ENCODE measurements at regions not wholly inside any gene's neighbourhood (a gene's known extent, or its start where the extent isn't known, plus 50 kb on each side); places are given as distances from the start of the nearest gene placed in this dataset.
"Not testable (repeated sequence)": the region's sequence is repeated elsewhere in the genome, so short reads cannot be mapped to it uniquely, and the experiment has no call there.

DNA sequence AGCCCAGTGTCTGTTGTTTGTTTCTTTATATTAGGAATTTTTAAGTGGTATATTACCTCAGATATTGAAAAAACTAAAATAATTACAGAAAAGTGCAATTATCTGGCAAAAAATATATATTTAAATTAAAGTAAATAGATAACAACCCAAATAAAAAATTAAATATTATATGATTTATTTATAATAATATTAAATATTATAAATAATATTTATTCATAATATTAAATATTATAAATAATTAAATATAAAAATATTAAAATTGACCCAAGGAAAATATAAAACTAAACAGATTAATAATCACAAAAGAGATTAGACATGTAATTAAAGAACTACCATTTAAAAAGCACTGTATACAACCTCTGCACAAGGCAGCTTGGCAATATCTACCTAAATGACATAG lies 331.9 kb upstream of the POGK start:
- DNase-seq: no peak

DNA sequence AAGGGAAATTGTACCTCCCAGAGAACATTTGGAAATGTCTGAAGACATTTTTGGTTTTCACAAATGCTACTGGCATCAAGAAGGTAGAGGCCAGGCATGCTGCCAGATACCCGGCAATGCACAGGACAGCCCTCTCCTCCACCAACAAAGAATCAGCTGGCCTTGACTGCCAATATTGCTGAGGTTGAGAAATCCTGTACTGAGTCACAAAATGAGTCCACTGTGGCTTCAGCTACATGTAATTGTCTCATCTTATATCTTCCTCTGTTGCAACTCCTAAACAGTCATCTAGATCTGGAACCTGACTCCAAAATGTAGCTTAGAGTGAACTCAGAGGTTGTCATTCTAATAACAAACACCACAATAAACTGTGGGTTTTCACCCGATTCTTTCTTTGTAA lies 327.5 kb upstream of the POGK start:
- no peak for DNase-seq

DNA sequence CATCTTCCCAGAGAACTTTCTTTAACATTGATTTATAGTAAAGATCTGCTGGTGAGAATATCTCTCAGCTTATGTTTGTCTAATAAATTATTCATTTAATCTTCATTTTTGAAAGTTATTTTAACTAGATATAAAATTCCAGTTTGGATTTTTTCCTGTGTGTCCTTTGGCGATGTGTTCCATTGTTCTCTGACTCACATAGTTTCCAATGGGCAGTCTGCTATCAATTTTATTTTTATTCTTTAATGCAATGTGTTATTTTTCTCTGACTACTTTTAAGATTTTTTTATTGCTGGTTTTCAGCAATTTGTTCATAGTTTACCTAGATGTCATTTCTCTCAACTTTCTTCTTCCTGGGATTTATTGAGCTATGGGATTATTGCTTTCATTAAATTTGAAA lies 325.2 kb upstream of the POGK start:
- DNase-seq: no peak

DNA sequence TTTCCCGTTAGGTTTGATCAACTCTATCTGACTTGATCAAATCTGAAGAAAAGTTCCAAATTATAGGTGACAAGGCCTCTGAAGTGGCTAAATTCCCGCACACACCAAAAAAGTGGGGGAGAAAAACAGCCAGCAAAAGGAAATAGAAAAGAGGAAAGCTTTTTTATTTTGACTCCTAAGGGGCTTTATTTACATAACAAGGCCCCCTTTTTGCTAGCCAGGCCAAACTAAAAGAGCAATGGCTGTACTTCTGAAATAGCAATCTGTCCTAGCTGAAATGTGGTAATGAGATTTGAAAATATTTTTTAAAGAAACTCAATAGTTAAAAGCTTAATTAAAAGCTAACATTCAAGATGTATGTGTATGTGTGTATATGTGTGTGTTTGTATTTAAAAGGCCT lies 311.5 kb upstream of the POGK start:
- no peak for DNase-seq

DNA sequence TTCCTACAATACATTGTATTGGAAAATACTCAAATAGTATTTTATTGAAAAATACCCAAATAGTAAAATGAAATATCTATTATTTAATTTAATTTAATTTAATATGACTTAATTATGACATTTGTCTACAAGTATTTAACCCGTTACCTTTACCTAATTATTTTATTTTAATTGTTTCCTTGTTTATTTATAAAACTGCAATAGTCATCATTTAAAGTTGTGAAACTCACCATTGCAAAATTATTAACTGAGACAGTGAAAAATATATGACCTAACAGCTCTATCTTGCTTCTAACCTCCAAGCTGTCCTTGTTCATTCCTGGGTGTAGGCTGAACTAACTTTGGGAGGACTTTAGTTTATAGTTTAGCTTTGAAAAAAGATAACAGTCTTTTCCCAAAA lies 300.6 kb upstream of the POGK start:
- no peak for DNase-seq

DNA sequence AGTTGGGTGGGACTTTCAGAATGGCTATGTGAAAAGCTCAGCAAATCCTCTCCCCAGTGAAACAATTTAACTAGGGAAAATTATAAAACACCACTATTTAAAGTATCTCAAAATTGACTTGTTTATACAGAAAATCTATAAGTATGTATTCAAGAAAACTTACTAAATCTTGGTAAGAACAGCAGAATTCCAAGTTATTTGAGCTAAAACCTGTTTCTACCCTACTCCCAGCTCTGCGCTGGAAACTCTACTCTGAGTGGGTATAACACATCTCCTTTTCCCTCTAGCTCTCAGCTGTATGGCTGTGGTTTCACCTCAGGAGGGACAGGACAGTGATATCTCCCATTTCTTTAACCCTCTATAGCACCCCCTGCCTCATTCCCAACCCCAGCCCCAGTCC lies 295.2 kb upstream of the POGK start:
- DNase-seq: no peak

DNA sequence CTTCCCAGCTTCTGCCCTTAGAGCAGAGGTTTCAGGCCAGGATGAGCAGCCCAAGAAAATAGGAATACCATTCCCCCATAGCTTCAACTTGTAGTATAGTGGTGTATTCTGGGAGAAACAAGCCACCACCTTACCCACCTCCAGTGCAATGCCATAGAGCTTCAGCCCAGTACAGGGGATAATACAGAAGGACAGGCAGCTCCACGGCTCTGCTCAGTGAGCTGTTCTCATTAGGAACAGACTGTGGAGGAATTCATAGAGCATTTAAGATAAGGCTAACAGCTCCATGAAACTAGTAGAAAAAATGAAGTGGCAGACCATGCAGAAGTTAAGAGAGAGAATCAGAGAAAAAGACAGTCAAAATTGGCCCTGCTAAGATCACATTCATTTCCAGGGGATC lies 294.7 kb upstream of the POGK start:
- DNase-seq: no peak

DNA sequence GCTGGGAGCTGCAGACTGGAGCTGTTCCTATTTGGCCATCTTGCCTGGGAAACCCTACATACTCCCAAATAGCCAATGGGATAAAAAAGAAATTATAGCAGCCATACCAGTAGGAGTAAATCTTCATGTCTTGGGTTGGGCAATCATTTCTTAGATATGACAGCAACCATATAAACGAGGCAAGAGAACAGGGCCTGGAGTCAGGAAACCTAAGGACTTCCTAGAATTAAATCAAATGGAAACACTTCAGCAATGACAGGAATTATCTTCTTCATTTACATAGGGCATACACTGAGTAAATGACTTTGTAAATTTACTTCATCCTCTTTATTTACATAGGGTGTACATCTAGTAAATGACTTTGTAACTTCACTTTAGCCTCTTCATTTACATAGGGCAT lies 286.6 kb upstream of the POGK start:
- no peak for DNase-seq

DNA sequence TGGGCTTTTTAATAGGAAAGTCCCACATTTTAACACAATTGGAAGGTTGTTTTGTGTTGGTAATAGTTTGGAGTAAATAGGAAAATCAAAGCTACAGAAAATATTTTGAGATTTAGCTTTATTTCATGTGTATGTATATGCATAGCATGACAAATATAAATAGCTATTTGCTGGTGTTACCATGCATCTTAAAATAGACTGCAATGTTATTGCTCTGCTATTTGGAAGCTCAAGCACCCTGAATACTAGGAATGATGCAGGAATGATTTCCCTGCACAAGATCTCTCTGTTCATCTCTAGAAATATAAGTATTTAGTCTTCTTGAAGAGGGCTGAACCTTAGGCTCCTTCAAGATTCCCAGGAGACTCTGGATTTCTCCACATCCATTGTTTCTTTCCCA lies 268.3 kb upstream of the POGK start:
- DNase-seq: no peak

DNA sequence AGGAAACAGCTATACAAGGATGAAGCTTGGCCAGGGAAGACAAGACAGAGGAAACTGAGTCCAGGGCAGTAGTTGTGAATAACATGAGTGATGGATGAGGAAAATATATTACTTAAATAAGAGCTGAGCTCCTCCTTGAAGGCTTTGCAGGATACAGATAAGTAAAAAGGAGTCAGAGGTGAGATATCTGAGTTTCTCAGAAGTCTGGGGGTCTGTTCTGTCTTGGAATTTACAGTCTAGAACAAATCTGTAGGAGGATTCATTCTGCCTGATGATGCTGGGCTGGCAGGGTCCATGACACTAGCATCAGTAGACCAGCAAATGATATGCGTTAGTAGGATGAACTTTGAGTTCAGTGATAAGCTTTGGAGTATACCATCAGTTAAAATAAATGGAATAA lies 266.1 kb upstream of the POGK start:
- no peak for DNase-seq

DNA sequence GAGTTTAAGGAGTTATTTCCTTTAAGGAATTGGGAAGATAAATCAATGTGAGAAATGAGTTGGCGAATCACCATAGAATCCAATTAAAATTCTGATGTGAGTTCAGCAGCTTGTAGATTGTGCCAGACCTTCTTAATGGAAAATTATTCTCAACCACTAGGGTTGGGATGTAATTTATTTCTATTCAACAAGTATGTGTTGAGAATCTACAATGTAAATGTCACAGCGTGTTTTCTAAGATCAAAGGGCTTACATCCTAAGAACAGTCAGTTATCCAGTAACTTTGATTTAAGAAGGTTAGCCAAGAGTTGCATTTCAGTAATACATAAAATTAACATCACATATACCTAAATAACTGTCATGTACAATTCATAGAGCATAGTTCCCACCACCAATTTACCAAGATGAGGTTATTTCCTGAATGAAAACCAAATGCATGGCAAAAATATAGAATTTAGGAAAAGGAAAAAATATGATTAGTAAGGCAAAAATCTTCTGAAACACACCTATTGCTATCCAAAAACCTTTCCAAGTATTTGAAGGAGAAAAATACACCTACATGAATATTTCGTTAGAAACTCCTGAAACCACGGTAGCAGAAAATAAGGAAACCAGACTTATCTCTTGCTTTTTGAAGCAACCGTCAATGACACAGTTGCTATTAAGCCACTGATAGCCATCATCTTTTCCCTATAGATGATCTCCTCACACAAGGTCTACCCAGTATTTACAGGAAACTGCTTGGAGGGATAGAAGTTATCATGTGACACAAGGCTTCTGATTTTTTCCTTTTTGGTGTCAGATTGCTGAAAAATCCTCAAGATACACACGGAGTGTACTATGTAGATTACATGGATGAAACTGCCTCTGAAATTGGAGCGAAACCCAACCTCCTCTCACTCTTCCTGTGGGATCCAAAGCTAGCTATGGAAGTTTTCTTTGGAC lies 259.4 kb upstream of the POGK start:
- DNase-seq: no peak

DNA sequence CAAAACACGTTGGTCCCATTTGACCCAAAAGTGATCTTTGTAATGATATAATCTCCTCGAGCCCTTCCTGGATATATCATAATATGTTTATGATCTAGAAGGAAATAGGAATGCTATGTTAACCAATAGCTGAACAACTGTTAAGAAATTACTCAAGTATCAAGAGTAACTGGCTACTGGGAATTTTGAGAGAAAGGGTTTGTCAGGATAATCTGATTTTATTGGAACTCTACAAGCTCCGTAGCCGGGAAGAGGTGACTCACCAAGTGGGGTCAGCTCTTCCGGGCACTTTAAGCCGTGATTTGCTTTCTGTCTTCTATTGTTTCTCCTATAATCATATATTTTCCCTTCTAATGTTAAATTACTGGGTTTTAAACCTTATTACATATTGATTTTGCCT lies 250.5 kb upstream of the POGK start:
- no peak for DNase-seq

DNA sequence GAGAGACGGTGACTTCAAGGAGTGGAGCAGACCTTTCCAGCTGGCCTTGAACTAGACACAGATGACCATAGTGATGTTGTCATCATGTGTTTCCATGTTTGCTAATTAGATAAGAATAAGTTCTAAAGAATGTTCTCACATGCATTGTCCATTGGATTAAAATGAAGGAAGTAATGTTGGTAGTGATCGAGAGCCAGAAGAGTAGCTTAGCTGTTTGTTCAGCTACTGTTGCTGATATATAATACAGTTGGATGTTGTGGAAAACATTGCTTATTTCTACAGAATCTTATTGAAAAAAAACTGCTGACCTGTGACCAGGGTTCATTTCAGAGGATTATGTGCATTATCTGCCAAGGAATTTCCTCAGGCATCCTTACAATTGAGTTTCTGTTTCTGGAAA lies 249.1 kb upstream of the POGK start:
- DNase-seq: no peak

DNA sequence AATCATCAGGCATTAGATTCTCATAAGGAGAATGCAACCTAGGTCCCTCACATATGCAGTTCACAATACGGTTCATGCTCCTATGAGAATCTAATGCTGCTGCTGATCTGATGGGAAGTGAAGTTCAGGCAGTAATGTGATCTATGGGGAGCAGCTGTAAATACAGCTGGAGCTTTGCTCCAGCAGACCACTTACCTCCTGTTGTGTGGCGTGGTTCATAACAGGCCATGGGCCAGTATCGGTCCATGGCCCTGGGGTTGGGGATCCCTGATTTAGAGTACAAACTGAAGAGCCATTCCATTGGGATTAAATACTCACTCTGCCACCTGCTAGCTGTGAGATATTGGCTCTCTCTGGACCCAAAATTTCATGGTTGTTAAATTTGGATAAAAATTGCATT lies 244.6 kb upstream of the POGK start:
- DNase-seq: no peak

DNA sequence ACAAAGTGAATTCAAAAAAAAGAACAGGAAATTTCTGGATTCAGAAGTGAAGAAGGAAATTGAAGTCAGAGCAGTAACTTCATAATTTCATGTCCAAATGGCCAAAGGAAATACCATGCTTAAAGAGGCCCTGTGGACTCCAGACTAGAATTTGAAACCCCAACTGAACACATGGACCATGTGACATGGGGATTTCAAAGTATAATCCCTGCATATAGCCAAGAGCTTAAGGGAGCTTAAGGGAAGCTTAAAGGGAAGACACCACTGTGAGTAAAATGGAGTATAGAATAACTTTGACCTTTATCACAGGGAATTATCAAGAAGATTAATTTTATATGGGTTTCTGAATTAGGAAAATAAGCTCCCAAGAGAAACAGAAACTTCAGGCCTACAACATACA lies 241.8 kb upstream of the POGK start:
- DNase-seq: no peak

DNA sequence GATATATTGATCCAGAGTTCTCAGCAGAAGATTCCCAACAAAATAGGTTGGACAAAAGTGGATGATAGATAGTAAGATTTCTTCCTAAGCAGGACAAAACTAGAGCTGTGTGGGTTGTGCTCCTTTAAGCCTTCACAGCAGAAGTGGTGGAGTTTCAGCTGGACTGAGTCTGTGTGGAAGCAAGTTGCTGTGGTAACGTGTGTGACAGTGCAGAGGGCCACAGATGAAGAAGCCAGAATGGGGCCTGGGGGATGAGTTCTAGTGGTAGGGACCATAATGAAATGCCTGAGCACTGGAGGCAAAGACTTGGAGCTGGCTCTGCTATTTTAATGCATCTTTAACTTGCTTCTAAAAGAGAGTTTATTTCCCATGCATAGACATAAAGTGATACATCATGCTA lies 238.7 kb upstream of the POGK start:
- DNase-seq: no peak

DNA sequence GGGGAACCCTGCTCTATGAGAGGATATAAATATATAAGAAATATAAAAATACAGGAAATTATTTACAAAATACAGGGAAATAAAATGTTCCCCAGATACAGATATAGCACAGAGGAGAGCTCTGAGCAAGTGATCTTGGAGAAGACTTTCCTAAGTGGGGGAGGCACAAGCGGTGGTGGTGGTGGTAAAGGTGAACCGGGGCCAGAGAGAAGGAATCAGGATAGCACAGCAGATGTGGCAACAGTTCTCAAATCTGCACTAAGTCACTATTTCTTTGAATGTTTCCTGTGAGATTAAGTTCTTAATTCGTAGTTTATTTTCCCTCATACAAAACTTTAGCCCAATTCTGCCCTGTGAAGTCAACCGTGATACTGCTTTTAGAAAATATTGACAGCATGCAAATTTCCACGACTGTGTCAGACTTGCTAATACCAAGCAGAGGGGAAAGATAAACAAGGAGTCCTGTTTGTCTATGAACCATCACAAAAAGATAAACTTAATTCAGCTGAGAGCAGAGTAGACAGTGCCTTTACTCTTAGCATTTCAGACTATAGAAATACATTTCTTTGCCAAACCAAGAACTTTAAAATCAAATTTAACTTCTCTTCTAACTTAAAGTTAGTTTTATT lies 237.5 kb upstream of the POGK start:
- DNase-seq: no peak

DNA sequence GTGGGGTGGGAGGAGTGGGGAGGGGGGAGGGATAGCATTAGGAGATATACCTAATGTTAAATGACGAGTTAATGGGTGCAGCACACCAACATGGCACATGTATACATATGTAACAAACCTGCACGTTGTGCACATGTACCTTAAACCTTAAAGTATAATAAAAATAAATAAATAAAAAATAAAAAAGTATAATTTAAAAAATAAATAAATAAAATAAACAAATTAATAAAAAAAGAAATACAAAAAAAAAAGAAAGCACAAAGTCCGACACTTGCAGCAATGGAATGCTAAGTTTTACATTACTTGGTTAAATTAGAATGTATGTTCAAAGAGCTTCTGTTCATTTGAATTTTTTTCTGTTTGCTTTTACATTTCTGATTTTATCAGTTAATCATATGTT lies 236.5 kb upstream of the POGK start:
- not testable (repeated sequence) for DNase-seq

DNA sequence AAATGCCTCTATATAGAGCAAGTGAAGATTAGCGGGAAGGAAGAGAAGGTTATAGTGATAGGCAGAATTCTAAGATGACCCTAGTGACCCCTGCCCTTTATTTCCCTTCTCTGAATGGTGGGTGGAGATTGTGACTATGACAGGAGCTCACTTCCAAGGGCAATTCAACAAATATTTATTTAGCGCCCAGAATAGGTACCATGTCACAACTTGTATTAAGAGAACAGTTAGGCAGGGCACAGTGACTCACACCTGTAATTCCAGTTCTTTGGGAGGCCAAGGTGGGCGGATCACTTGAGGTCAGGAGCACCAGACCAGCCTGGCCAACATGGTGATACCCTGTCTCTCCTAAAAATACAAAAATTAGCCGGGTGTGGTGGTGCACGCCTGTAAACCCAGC lies 236.0 kb upstream of the POGK start:
- no peak for DNase-seq

DNA sequence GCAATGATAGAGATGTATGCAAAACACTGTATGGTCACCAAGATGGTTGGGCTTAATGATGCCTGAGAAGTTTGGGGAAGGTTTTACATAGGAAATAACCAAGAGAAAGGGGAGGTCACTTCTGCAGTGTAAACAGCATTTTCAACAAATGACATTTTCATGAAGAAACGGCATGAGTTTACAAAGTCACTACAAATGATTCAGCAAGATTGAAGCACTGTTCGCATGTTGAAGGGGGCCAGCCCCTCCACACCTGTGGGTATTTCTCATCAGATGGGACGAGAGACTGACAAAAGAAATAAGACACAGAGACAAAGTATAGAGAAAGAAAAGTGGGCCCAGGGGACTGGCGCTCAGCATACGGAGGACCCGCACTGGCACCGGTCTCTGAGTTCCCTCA lies 234.1 kb upstream of the POGK start:
- DNase-seq: no peak

DNA sequence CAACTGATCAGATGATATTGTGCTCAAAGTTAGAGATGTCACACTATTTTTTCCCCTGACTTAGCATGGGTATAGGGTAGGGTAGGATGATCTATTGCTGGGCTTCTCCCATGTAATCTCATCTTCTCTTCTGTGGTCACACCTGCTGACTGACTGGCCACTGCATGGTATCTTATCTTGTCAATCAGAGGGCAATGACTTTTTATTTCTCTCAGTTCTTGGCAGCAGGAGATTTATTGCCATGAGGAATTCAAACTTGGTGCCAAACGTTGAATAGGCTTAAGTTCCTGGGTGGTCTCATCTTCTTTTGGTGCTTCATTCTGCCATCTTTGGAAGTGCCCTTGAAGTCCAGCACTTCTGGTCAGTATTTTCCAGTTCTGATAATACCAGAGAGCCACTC lies 226.4 kb upstream of the POGK start:
- no peak for DNase-seq

DNA sequence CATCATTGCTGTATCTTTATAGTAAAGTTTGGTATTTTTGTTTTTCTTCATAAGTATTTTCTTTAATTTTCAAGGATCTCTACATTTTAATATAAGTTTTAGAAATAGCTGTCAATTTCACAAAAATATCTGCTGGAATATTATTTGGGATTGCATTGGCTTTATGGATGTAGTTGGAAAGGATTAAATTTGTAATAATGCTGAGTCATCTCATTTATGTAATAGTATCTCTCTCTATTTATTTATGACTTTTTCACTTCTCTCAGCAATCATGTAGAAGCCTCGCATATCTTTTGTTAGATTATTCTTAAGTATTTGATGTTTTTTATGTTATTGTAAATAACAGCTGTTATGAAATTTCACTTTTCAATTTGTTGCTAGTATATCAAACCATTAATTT lies 223.1 kb upstream of the POGK start:
- no peak for DNase-seq

DNA sequence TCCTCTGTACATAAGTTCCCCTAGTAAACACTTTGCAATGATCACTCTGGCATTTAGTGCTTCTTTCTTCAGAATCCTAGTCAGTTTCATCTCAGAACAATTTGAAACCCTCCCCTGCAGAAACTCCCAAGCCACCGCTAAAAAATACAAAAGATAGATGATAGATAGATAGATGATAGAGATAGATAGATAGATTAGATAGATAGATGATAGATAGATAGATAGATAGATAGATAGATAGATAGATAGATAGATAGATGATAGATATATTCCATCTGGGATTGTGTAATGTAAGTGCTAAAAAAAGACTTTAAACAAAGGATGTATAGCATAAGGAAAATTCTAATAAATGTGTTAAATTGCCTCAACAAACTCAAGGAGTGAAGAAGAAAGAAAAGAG lies 212.6 kb upstream of the POGK start:
- DNase-seq: no peak

DNA sequence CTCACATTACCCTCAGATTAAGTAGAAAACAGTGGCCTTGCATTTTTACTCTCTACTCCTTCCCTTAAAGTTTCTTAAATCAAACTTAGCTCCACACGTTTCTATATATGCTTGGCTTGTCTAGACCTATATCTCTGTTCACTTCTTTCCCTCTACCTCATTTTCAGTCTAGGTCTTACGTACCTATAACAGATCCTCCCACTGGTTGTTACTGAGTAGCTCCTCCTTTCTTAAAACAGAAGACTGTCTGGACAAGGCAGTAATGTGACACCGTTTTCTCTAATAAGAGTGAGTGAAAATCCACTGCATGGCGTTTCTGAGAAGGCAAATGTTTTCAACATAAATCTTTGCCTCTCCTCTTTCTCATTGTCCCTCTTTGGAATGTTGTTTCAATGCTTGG lies 211.7 kb upstream of the POGK start:
- no peak for DNase-seq

DNA sequence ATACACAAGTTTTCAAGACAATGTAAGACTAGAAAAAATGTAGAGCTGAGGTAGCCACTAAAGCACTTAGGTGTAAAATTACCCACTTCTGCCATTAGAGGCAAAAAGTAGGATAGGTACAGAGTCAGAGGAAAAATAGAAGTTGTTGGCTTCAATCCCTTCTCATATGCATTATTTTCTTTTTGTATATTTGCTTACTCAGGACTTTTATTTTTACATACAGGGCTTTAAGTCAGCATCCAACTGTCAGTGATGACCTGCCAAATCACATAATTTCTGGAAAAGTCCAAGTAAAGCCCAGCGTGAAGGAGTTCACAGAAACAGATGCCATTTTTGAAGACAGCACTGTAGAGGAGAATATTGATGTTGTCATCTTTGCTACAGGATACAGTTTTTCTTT lies 211.0 kb upstream of the POGK start:
- no peak for DNase-seq

Data from hippocampal formation (tissue), 2 donors.